IMR-90 (cell line): ENCODE measurements at regions not wholly inside any gene's neighbourhood (a gene's known extent, or its start where the extent isn't known, plus 50 kb on each side); places are given as distances from the start of the nearest gene placed in this dataset.

Experiments
- ATAC-seq: fragments of 200-7000 bp; cut with Tn5 transposase; 2 replicates; pipeline ENCODE4 v1.9.1; 2020; ENCODE audit warnings: low read depth, mild to moderate bottlenecking, moderate library complexity
- BruUV-seq: library from RNA; stranded (reverse); fragments of 400-500 nt; replicated peaks from 2 replicates; lab custom pipeline; 2021; lab: Mats Ljungman, UMichigan
- CTCF ChIA-PET: fragments of 300-600 bp; formaldehyde crosslinking; extraction: SDS; loops from one replicate; lab custom pipeline; 2021; ENCODE audit warnings: antibody characterized with exemption; lab: Yijun Ruan, JAX
- POLR2A ChIA-PET: fragments of 300-600 bp; sonication (Branson Sonifier 250); formaldehyde crosslinking; loops from one replicate; lab custom pipeline; 2022; ENCODE audit warnings: antibody characterized with exemption; ENCODE audit not compliant: unreplicated experiment; lab: Charles Lee
- DNase-seq: peaks from one replicate; pipeline ENCODE4 v3.0.0; 2013
- H2AFZ ChIP-seq: replicated peaks from 2 replicates; pipeline ENCODE3; 2013; ENCODE audit warnings: low read length, mild to moderate bottlenecking; ENCODE audit not compliant: poor library complexity
- H2AK5ac ChIP-seq: 2 replicates; pipeline ENCODE4 v1.6.1; 2013; ENCODE audit warnings: low read depth, low read length, inconsistent platforms
- H2AK9ac ChIP-seq: replicated peaks from 2 replicates; pipeline ENCODE3; 2013; ENCODE audit warnings: mild to moderate bottlenecking, low read depth, low read length, moderate library complexity; ENCODE audit not compliant: poor library complexity
- H2BK120ac ChIP-seq: 2 replicates; pipeline ENCODE4 v1.6.1; 2013; ENCODE audit warnings: low read depth, low read length, inconsistent platforms
- H2BK15ac ChIP-seq: 3 replicates; pipeline ENCODE4 v1.6.1; 2013; ENCODE audit warnings: low read depth, low read length, inconsistent platforms
- H2BK20ac ChIP-seq: 2 replicates; pipeline ENCODE4 v1.6.1; 2013; ENCODE audit warnings: low read depth, mild to moderate bottlenecking, inconsistent platforms, low read length, moderate library complexity
- H2BK5ac ChIP-seq: 2 replicates; pipeline ENCODE4 v1.6.1; 2013; ENCODE audit warnings: mild to moderate bottlenecking, low read depth, low read length, inconsistent platforms; ENCODE audit not compliant: poor library complexity, severe bottlenecking
- H3K14ac ChIP-seq: replicated peaks from 2 replicates; pipeline ENCODE4 v1.6.1; 2013; ENCODE audit warnings: low read depth, low read length, inconsistent platforms
- H3K18ac ChIP-seq: 2 replicates; pipeline ENCODE4 v1.6.1; 2013; ENCODE audit warnings: low read depth, low read length, control low read depth
- H3K23ac ChIP-seq: 2 replicates; pipeline ENCODE4 v1.6.1; 2013; ENCODE audit warnings: low read depth, low read length, inconsistent platforms
- H3K27ac ChIP-seq: 2 replicates; pipeline ENCODE4 v1.5.1; 2013; ENCODE audit warnings: mild to moderate bottlenecking, control low read depth, low read length; ENCODE audit not compliant: insufficient read depth
- H3K27me3 ChIP-seq: 2 replicates; pipeline ENCODE4 v1.6.1; 2013; ENCODE audit warnings: low read length; ENCODE audit not compliant: control insufficient read depth, insufficient read depth
- H3K36me3 ChIP-seq: 2 replicates; pipeline ENCODE4 v1.6.1; 2013; ENCODE audit warnings: low read length, mixed read lengths; ENCODE audit not compliant: control insufficient read depth, insufficient read depth
- H3K4ac ChIP-seq: 2 replicates; pipeline ENCODE4 v1.6.1; 2013; ENCODE audit warnings: low read depth, low read length, inconsistent platforms
- H3K4me1 ChIP-seq: 2 replicates; pipeline ENCODE4 v1.6.1; 2013; ENCODE audit warnings: low read length, mixed read lengths; ENCODE audit not compliant: control insufficient read depth, insufficient read depth
- H3K4me2 ChIP-seq: 2 replicates; pipeline ENCODE4 v1.6.1; 2013; ENCODE audit warnings: low read depth, mild to moderate bottlenecking, control low read depth, low read length, moderate library complexity
- H3K4me3 ChIP-seq: 2 replicates; pipeline ENCODE4 v1.5.1; 2013; ENCODE audit warnings: low read depth, mild to moderate bottlenecking, control low read depth, low read length, moderate library complexity; ENCODE audit not compliant: insufficient read depth
- H3K56ac ChIP-seq: 2 replicates; pipeline ENCODE4 v1.6.1; 2013; ENCODE audit warnings: low read length, inconsistent platforms; ENCODE audit not compliant: insufficient read depth; ENCODE audit errors: extremely low read depth
- H3K79me1 ChIP-seq, 2 experiments: 2 replicates each; pipeline ENCODE4 v1.6.1; 2013; ENCODE audit warnings: low read length in 2 of 2, inconsistent platforms in 1 of 2, low read depth in 1 of 2
- H3K9ac ChIP-seq: 2 replicates; pipeline ENCODE4 v1.6.1; 2013; ENCODE audit warnings: low read depth, low read length, control low read depth
- H3K9me1 ChIP-seq: 2 replicates; pipeline ENCODE4 v1.6.1; 2013; ENCODE audit warnings: low read length, inconsistent platforms; ENCODE audit not compliant: insufficient read depth
- H3K9me3 ChIP-seq: 2 replicates; pipeline ENCODE4 v1.6.1; 2013; ENCODE audit warnings: low read length; ENCODE audit not compliant: control insufficient read depth, insufficient read depth
- H4K20me1 ChIP-seq: 2 replicates; pipeline ENCODE4 v1.6.1; 2013; ENCODE audit warnings: low read length, inconsistent platforms; ENCODE audit not compliant: insufficient read depth
- H4K5ac ChIP-seq: 2 replicates; pipeline ENCODE4 v1.6.1; 2013; ENCODE audit warnings: mild to moderate bottlenecking, low read depth, low read length, control low read depth
- H4K8ac ChIP-seq, 2 experiments: 2 replicates each; pipeline ENCODE4 v1.6.1; 2013; ENCODE audit warnings: low read depth in 2 of 2, low read length in 2 of 2, control low read depth in 1 of 2, inconsistent platforms in 1 of 2
- H4K91ac ChIP-seq: 2 replicates; pipeline ENCODE4 v1.6.1; 2013; ENCODE audit warnings: low read depth, low read length, inconsistent platforms; ENCODE audit not compliant: insufficient read depth
- MAFK ChIP-seq: IDR thresholded peaks from 2 replicates; pipeline ENCODE4 v1.6.1; 2012; ENCODE audit warnings: low read depth, low read length, improper control_type of control experiment
- WGBS, 2 experiments: methylation state at CpG; one replicate each; pipeline versions ENCODE4 v1.1.5 to v1.1.7; 2013; ENCODE audit warnings: missing lambda C conversion rate in 2 of 2; ENCODE audit not compliant: insufficient read length in 1 of 2; ENCODE audit errors: extremely low coverage in 2 of 2; 5-methylcytosine and 5-hydroxymethylcytosine counted together
- dilution Hi-C: fragments of 300-500 bp; cut with HindIII; formaldehyde crosslinking; loops from one replicate; pipeline ENCODE4 v1.14.3; 2018; ENCODE audit warnings: low sequenced_read_pairs; ENCODE audit not compliant: unreplicated experiment
- in situ Hi-C: fragments of 300-500 bp; cut with MboI; formaldehyde crosslinking; loops from 3 replicates; pipeline ENCODE4 v1.14.3; 2019; ENCODE audit warnings: low sequenced_read_pairs, inconsistent platforms, mixed read lengths
- intact Hi-C: fragments of 100-400 bp; cut with micrococcal nuclease; formaldehyde crosslinking; loops from 2 replicates; pipeline ENCODE4 v1.10.0; 2022

GRCh38 chr1:60949154-60949825 is 133.1 kb upstream of the NFIA start:
- dilution Hi-C loops (no loop called here), intact Hi-C loops (no loop called here), in situ Hi-C loops (no loop called here)
- CTCF ChIA-PET = no interaction called here
- Histone ChIP-seq H3K56ac (no peak overlapping the region), H3K4ac (no peak overlapping the region), H3K4me2 (no peak overlapping the region), H3K9me3 (no peaks in the 10 kb centered on the region), H2AK9ac (no peak overlapping the region), H4K5ac (no peak overlapping the region), H3K9me1 (no peaks in the 10 kb centered on the region), H3K23ac (no peak overlapping the region), H4K91ac (no peak overlapping the region), H2AK5ac (no peak overlapping the region), H2BK15ac (no peak overlapping the region), H3K27ac (no peak overlapping the region), H2BK120ac (no peak overlapping the region), H2BK20ac (no peak overlapping the region), H3K4me1 (no peaks in the 10 kb centered on the region), H4K20me1 (no peaks in the 10 kb centered on the region), H2BK5ac (no peak overlapping the region), H3K14ac (no peak overlapping the region), H3K9ac (no peak overlapping the region), H3K4me3 (no peak overlapping the region), H3K36me3 (no peaks in the 10 kb centered on the region), H2AFZ (no peak overlapping the region), H3K27me3 (no peaks in the 10 kb centered on the region; the same call in 1 of the 2 replicates), H4K8ac (no peak overlapping the region), H3K79me1 (no peaks in the 10 kb centered on the region), H3K18ac (no peak overlapping the region)
- TF ChIP-seq MAFK = no peak
- POLR2A ChIA-PET = no interaction called here
- WGBS, 2 experiments = no CpG with 5 or more reads among the region's 5 CpGs
- DNase-seq (no peak), ATAC-seq (no peak)
- BruUV-seq = no TSS peak
